ENCODE measurements at regions not wholly inside any gene's neighbourhood (a gene's known extent, or its start where the extent isn't known, plus 50 kb on each side); places are given as distances from the start of the nearest gene placed in this dataset.

- no peak for TF ChIP-seq POU6F1 (CRISPR knock-in tag; IDR thresholded peaks at IDR 0.05; ENCODE audit: borderline replicate concordance, low read depth)
- TF ChIP-seq TCF4 (CRISPR knock-in tag; IDR thresholded peaks at IDR 0.05; ENCODE audit: borderline replicate concordance), result no peak
- no peak for TF ChIP-seq ZFP30 (CRISPR knock-in tag; IDR thresholded peaks at IDR 0.05)
- TF ChIP-seq ZFP3 (CRISPR knock-in tag; IDR thresholded peaks at IDR 0.05), result no peak
- TF ChIP-seq CSDC2 (CRISPR knock-in tag; IDR thresholded peaks at IDR 0.05), result no peak
- TF ChIP-seq ZNF8 (CRISPR knock-in tag; IDR thresholded peaks at IDR 0.05), result no peak
Observed at GRCh38 chr14:29054119-29054518, 287.5 kb downstream of the FOXG1 start (continued).

- no peak for ATAC-seq
- no peak for TF ChIP-seq OSR1 (CRISPR knock-in tag; IDR thresholded peaks at IDR 0.05)
- TF ChIP-seq BACH2 (CRISPR knock-in tag; IDR thresholded peaks at IDR 0.05; ENCODE audit: borderline replicate concordance), result no peak
- no peak for TF ChIP-seq TSHZ2 (CRISPR knock-in tag; IDR thresholded peaks at IDR 0.05)
- TF ChIP-seq GLIS3 (CRISPR knock-in tag; IDR thresholded peaks at IDR 0.05), result no peak
- no peak for TF ChIP-seq RARB (CRISPR knock-in tag; IDR thresholded peaks at IDR 0.05)
- TF ChIP-seq ZNF565 (CRISPR knock-in tag; conservative IDR thresholded peaks at IDR 0.05; ENCODE audit: low read depth), result no peak
- no peak for TF ChIP-seq TCF4 (CRISPR knock-in tag; IDR thresholded peaks at IDR 0.05; ENCODE audit: borderline replicate concordance)
- TF ChIP-seq CREB5 (CRISPR knock-in tag; IDR thresholded peaks at IDR 0.05; ENCODE audit: low read depth), result no peak
- no peak for TF ChIP-seq ESRRG (CRISPR knock-in tag; IDR thresholded peaks at IDR 0.05)
- TF ChIP-seq PPARA (CRISPR knock-in tag; IDR thresholded peaks at IDR 0.05; ENCODE audit: borderline replicate concordance), result no peak
Observed at GRCh38 chr14:29056041-29056566, 289.5 kb downstream of the FOXG1 start.

- TF ChIP-seq PPARA (CRISPR knock-in tag; IDR thresholded peaks at IDR 0.05; ENCODE audit: borderline replicate concordance) (no peak), RARB (CRISPR knock-in tag; IDR thresholded peaks at IDR 0.05) (no peak), GLIS3 (CRISPR knock-in tag; IDR thresholded peaks at IDR 0.05) (no peak), ZC3H10 (CRISPR knock-in tag; IDR thresholded peaks at IDR 0.05) (no peak), ZNF8 (CRISPR knock-in tag; IDR thresholded peaks at IDR 0.05) (no peak), PATZ1 (CRISPR knock-in tag; IDR thresholded peaks at IDR 0.05; ENCODE audit: borderline replicate concordance) (no peak), ISL1 (CRISPR knock-in tag; IDR thresholded peaks at IDR 0.05) (no peak), CSRNP3 (CRISPR knock-in tag; IDR thresholded peaks at IDR 0.05) (no peak), POU6F1 (CRISPR knock-in tag; IDR thresholded peaks at IDR 0.05; ENCODE audit: borderline replicate concordance, low read depth) (no peak), ARNTL (CRISPR knock-in tag; IDR thresholded peaks at IDR 0.05; ENCODE audit: borderline replicate concordance, low read depth) (no peak), OSR1 (CRISPR knock-in tag; IDR thresholded peaks at IDR 0.05) (no peak), ZFP30 (CRISPR knock-in tag; IDR thresholded peaks at IDR 0.05) (no peak)
- ATAC-seq, result no peak
Observed at GRCh38 chr14:29061702-29062101, 295.1 kb downstream of the FOXG1 start.
